SK-N-SH (cell line): ENCODE measurements at regions not wholly inside any gene's neighbourhood (a gene's known extent, or its start where the extent isn't known, plus 50 kb on each side); places are given as distances from the start of the nearest gene placed in this dataset.

Experiments
- EZH2phosphoT487 ChIP-seq: fragments of 200-600 bp; sonication (generic); IDR thresholded peaks from 2 replicates; pipeline ENCODE4 v1.6.1; 2017; ENCODE audit warnings: low read depth, mixed run types, mild to moderate bottlenecking, antibody characterized with exemption, moderate library complexity, borderline replicate concordance
- FOXJ3 ChIP-seq: sonication (generic); formaldehyde crosslinking; IDR thresholded peaks from 2 replicates; pipeline ENCODE4 v1.5.1; 2020; ENCODE audit warnings: mild to moderate bottlenecking, missing genetic modification reagents
- GABPA ChIP-seq: IDR thresholded peaks from 2 replicates; pipeline ENCODE4 v1.4.0; 2012; ENCODE audit warnings: low read depth, mild to moderate bottlenecking
- GATA2 ChIP-seq: sonication (generic); formaldehyde crosslinking; IDR thresholded peaks from 2 replicates; pipeline ENCODE4 v1.5.0; 2020; ENCODE audit warnings: mild to moderate bottlenecking, missing genetic modification reagents
- MEF2A ChIP-seq: IDR thresholded peaks from 2 replicates; pipeline ENCODE4 v1.4.0; 2012; ENCODE audit warnings: low read depth, borderline replicate concordance
- POLR2AphosphoS5 ChIP-seq: IDR thresholded peaks from 2 replicates; pipeline ENCODE4 v1.6.1; 2012; ENCODE audit warnings: low read depth, low read length
- RAD21 ChIP-seq: IDR thresholded peaks from 2 replicates; pipeline ENCODE4 v1.6.1; 2012; ENCODE audit warnings: mild to moderate bottlenecking, low read length
- RCOR1 ChIP-seq: fragments of 150-350 bp; IDR thresholded peaks from 2 replicates; pipeline ENCODE4 v1.6.1; 2017; ENCODE audit warnings: antibody characterized with exemption, low read length
- RFX5 ChIP-seq: IDR thresholded peaks from 2 replicates; pipeline ENCODE4 v1.6.1; 2012; ENCODE audit warnings: mild to moderate bottlenecking, improper control_type of control experiment, low read length
- RXRA ChIP-seq: IDR thresholded peaks from 2 replicates; pipeline ENCODE4 v1.4.0; 2012; ENCODE audit warnings: low read depth, mild to moderate bottlenecking, borderline replicate concordance
- SMC3 ChIP-seq: IDR thresholded peaks from 2 replicates; pipeline ENCODE4 v1.6.1; 2012; ENCODE audit warnings: low read depth, low read length, improper control_type of control experiment
- TAF1 ChIP-seq: IDR thresholded peaks from 2 replicates; pipeline ENCODE4 v1.6.1; 2012; ENCODE audit warnings: low read depth, mild to moderate bottlenecking, low read length, moderate library complexity, borderline replicate concordance
- TCF12 ChIP-seq: IDR thresholded peaks from 2 replicates; pipeline ENCODE4 v1.4.0; 2012
- YY1 ChIP-seq: IDR thresholded peaks from 2 replicates; pipeline ENCODE4 v1.4.0; 2012; ENCODE audit warnings: low read depth, mild to moderate bottlenecking
- TF ChIP-seq, protein P1 (sequence below): IDR thresholded peaks from 2 replicates; pipeline ENCODE4 v1.4.0; 2012; ENCODE audit warnings: low read depth
- TF ChIP-seq, protein P2 (sequence below): IDR thresholded peaks from 2 replicates; pipeline ENCODE4 v1.6.1; 2012; ENCODE audit warnings: mild to moderate bottlenecking, low read depth, low read length, moderate library complexity
- TF ChIP-seq, protein P3 (sequence below): IDR thresholded peaks from 2 replicates; pipeline ENCODE4; 2012
- TF ChIP-seq, protein P4 (sequence below): fragments of 150-350 bp; IDR thresholded peaks from 2 replicates; pipeline ENCODE4 v1.6.1; 2016; ENCODE audit warnings: mild to moderate bottlenecking, low read depth, low read length
- TF ChIP-seq, protein P5 (sequence below): fragments of 200-600 bp; sonication (generic); IDR thresholded peaks from 2 replicates; pipeline ENCODE4 v1.6.1; 2017; ENCODE audit warnings: antibody characterized with exemption, mild to moderate bottlenecking, moderate library complexity

DNA sequence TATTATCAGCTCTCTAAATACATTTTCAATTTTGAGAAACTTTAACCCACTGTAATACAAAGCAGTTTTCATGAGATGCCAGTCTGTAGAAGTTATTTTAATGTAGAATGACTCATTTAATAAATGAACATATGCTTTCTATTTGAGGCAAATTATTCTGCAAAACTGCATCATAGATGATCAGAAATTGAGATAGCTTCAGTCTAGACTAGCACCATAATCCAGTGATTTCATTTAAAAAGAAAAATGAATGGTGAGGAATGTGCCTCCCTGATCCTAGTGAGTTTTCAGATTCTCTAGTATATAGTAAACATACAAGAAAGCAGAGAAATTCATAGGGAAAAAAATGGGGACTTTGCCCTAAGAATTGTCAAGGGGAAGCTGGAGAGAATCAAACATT is 66.1 kb downstream of the OR5AK2 start (continued):
- TF ChIP-seq YY1 (no peak), TCF12 (peak; percentile 90), SMC3 (no peak), RCOR1 (peak; percentile 73), TAF1 (no peak), FOXJ3 (CRISPR knock-in tag) (no peak), POLR2AphosphoS5 (peak; percentile 43; the same call in 1 of the 2 replicates), RFX5 (no peak), MEF2A (0 out of 2 replicates have a peak, but pooled peaks have one; percentile 13), RAD21 (no peak), GABPA (no peak), GATA2 (peak; percentile 32; the same call in 1 of the 2 replicates), RXRA (no peak), EZH2phosphoT487 (no peak)
- TF ChIP-seq, protein P1, sequence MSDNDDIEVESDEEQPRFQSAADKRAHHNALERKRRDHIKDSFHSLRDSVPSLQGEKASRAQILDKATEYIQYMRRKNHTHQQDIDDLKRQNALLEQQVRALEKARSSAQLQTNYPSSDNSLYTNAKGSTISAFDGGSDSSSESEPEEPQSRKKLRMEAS: no peak
- TF ChIP-seq, protein P2, sequence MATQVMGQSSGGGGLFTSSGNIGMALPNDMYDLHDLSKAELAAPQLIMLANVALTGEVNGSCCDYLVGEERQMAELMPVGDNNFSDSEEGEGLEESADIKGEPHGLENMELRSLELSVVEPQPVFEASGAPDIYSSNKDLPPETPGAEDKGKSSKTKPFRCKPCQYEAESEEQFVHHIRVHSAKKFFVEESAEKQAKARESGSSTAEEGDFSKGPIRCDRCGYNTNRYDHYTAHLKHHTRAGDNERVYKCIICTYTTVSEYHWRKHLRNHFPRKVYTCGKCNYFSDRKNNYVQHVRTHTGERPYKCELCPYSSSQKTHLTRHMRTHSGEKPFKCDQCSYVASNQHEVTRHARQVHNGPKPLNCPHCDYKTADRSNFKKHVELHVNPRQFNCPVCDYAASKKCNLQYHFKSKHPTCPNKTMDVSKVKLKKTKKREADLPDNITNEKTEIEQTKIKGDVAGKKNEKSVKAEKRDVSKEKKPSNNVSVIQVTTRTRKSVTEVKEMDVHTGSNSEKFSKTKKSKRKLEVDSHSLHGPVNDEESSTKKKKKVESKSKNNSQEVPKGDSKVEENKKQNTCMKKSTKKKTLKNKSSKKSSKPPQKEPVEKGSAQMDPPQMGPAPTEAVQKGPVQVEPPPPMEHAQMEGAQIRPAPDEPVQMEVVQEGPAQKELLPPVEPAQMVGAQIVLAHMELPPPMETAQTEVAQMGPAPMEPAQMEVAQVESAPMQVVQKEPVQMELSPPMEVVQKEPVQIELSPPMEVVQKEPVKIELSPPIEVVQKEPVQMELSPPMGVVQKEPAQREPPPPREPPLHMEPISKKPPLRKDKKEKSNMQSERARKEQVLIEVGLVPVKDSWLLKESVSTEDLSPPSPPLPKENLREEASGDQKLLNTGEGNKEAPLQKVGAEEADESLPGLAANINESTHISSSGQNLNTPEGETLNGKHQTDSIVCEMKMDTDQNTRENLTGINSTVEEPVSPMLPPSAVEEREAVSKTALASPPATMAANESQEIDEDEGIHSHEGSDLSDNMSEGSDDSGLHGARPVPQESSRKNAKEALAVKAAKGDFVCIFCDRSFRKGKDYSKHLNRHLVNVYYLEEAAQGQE: no peak
- TF ChIP-seq, protein P3, sequence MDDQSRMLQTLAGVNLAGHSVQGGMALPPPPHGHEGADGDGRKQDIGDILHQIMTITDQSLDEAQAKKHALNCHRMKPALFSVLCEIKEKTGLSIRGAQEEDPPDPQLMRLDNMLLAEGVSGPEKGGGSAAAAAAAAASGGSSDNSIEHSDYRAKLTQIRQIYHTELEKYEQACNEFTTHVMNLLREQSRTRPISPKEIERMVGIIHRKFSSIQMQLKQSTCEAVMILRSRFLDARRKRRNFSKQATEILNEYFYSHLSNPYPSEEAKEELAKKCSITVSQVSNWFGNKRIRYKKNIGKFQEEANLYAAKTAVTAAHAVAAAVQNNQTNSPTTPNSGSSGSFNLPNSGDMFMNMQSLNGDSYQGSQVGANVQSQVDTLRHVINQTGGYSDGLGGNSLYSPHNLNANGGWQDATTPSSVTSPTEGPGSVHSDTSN: peak; percentile 58; the same call in 1 of the 2 replicates
- TF ChIP-seq, protein P4, sequence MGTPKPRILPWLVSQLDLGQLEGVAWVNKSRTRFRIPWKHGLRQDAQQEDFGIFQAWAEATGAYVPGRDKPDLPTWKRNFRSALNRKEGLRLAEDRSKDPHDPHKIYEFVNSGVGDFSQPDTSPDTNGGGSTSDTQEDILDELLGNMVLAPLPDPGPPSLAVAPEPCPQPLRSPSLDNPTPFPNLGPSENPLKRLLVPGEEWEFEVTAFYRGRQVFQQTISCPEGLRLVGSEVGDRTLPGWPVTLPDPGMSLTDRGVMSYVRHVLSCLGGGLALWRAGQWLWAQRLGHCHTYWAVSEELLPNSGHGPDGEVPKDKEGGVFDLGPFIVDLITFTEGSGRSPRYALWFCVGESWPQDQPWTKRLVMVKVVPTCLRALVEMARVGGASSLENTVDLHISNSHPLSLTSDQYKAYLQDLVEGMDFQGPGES: no peak
- TF ChIP-seq, protein P5, sequence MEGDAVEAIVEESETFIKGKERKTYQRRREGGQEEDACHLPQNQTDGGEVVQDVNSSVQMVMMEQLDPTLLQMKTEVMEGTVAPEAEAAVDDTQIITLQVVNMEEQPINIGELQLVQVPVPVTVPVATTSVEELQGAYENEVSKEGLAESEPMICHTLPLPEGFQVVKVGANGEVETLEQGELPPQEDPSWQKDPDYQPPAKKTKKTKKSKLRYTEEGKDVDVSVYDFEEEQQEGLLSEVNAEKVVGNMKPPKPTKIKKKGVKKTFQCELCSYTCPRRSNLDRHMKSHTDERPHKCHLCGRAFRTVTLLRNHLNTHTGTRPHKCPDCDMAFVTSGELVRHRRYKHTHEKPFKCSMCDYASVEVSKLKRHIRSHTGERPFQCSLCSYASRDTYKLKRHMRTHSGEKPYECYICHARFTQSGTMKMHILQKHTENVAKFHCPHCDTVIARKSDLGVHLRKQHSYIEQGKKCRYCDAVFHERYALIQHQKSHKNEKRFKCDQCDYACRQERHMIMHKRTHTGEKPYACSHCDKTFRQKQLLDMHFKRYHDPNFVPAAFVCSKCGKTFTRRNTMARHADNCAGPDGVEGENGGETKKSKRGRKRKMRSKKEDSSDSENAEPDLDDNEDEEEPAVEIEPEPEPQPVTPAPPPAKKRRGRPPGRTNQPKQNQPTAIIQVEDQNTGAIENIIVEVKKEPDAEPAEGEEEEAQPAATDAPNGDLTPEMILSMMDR: no peak
